ENCODE measurements at regions not wholly inside any gene's neighbourhood (a gene's known extent, or its start where the extent isn't known, plus 50 kb on each side); places are given as distances from the start of the nearest gene placed in this dataset.

DNA sequence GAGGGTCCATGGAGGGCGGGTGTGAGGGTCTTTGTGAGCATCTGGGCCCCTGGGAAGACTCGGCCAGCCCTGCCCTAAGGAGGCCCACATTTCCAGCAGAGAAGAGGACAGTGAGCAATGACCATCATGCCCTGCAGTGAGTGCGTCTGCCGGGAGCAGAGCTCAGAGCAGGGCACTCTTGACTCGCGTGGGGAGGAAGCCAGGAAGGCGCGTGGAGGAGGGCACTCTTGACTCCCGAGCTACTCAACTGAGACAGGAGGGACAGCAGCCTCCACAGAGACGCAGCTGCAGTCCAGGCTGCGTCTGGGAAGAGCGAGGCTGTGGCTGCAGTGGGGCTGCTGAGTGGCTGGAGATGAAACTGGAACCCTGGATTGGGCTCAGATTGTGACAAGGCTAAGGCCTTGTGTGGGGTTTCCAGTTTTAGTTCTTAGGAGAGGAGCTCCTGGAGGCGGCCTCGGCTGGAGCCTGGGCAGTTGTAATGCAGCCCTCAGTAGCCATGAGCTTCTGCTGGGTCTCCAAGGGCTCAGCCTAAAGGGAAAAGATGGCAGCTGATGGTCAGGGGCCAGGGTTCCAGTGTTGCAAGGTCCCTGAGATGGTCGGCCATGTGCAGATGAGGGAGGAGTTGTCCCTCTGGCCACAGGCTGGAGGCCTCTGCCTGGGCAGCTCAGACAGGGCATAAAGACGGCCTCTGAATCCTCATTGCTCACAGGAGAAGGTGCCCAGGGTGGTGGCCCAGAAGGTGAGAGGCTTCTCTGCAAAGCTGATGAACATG, 264.7 kb upstream of the B3GAT1 start (continued):
- TF ChIP-seq, protein P1, sequence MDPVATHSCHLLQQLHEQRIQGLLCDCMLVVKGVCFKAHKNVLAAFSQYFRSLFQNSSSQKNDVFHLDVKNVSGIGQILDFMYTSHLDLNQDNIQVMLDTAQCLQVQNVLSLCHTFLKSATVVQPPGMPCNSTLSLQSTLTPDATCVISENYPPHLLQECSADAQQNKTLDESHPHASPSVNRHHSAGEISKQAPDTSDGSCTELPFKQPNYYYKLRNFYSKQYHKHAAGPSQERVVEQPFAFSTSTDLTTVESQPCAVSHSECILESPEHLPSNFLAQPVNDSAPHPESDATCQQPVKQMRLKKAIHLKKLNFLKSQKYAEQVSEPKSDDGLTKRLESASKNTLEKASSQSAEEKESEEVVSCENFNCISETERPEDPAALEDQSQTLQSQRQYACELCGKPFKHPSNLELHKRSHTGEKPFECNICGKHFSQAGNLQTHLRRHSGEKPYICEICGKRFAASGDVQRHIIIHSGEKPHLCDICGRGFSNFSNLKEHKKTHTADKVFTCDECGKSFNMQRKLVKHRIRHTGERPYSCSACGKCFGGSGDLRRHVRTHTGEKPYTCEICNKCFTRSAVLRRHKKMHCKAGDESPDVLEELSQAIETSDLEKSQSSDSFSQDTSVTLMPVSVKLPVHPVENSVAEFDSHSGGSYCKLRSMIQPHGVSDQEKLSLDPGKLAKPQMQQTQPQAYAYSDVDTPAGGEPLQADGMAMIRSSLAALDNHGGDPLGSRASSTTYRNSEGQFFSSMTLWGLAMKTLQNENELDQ (tag by site-specific recombination; IDR thresholded peaks at IDR 0.05; ENCODE audit: low read depth): no peak
- no peak for TF ChIP-seq ZNF558 (tag by site-specific recombination; IDR thresholded peaks at IDR 0.05)
- TF ChIP-seq ZNF837 (tag by site-specific recombination; IDR thresholded peaks at IDR 0.05): no peak
- TF ChIP-seq, protein P2, sequence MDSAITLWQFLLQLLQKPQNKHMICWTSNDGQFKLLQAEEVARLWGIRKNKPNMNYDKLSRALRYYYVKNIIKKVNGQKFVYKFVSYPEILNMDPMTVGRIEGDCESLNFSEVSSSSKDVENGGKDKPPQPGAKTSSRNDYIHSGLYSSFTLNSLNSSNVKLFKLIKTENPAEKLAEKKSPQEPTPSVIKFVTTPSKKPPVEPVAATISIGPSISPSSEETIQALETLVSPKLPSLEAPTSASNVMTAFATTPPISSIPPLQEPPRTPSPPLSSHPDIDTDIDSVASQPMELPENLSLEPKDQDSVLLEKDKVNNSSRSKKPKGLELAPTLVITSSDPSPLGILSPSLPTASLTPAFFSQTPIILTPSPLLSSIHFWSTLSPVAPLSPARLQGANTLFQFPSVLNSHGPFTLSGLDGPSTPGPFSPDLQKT (IDR thresholded peaks at IDR 0.05; ENCODE audit: borderline replicate concordance, low read depth, low read length): no peak
- no peak for TF ChIP-seq ZNF169 (tag by site-specific recombination; IDR thresholded peaks at IDR 0.05)
- no peak for TF ChIP-seq ZNF311 (tag by site-specific recombination; IDR thresholded peaks at IDR 0.05; ENCODE audit: borderline replicate concordance)
- no peak for TF ChIP-seq MEIS1 (CRISPR knock-in tag; IDR thresholded peaks at IDR 0.05; ENCODE audit: borderline replicate concordance)
- TF ChIP-seq ZNF239 (tag by site-specific recombination; IDR thresholded peaks at IDR 0.05): no peak
- TF ChIP-seq GLIS2 (tag by site-specific recombination; IDR thresholded peaks at IDR 0.05): no peak
- TF ChIP-seq ZNF416 (tag by site-specific recombination; IDR thresholded peaks at IDR 0.05): no peak
- TF ChIP-seq ZNF114 (tag by site-specific recombination; IDR thresholded peaks at IDR 0.05): no peak
- TF ChIP-seq OVOL3 (tag by site-specific recombination; IDR thresholded peaks at IDR 0.05): no peak
- TF ChIP-seq ZNF366 (tag by site-specific recombination; conservative IDR thresholded peaks at IDR 0.05): no peak
- TF ChIP-seq ZBTB17 (tag by site-specific recombination; IDR thresholded peaks at IDR 0.05): no peak
- TF ChIP-seq YY1 (tag by site-specific recombination; IDR thresholded peaks at IDR 0.05): no peak

DNA sequence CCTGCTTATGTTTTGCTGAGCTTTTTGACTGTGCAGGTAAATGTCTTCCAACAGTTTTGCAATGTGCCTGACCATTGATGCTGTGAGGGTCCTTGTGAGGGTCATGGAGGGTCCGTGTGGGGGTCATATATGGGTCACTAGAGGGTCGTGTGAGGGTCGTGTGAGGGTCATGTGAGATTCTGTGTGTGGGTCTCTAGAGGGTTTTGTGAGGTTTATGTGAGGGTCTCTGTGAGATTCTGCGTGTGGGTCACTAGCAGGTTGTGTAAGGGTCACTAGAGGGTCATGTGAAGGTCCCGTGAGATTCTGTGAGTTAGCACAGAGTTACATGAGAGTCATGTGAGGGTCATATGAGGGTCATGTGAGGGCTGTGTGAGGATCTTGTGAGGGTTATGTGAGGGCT, 263.9 kb upstream of the B3GAT1 start:
- no peak overlapping the region for H3K4me3 ChIP-seq (ENCODE audit: low read depth, low read length)
- no peaks in the 10 kb centered on the region for H3K4me1 ChIP-seq (ENCODE audit: control insufficient read depth, insufficient read depth, low read length)
- ChIA-PET CTCF (no interaction called here), POLR2A (no interaction called here)
- H3K36me3 ChIP-seq (ENCODE audit: control insufficient read depth in 2 of 2, insufficient read depth in 1 of 2, low read length in 2 of 2): no peaks in the 10 kb centered on the region
- no peak overlapping the region for H3K27ac ChIP-seq (ENCODE audit: extremely low read depth, low read depth, low read length)
- no peaks in the 10 kb centered on the region for H3K9me3 ChIP-seq (ENCODE audit: control insufficient read depth, insufficient read depth, low read depth, low read length)
- TF ChIP-seq ZFHX2 (tag by site-specific recombination; conservative IDR thresholded peaks at IDR 0.05) (no peak), ZFP69B (tag by site-specific recombination; IDR thresholded peaks at IDR 0.05) (no peak), ZNF140 (tag by site-specific recombination; IDR thresholded peaks at IDR 0.05) (no peak), KLF8 (tag by site-specific recombination; IDR thresholded peaks at IDR 0.05) (no peak), ZNF391 (tag by site-specific recombination; IDR thresholded peaks at IDR 0.05; ENCODE audit: borderline replicate concordance, low read depth) (no peak), OVOL3 (tag by site-specific recombination; IDR thresholded peaks at IDR 0.05) (no peak), ZNF121 (tag by site-specific recombination; IDR thresholded peaks at IDR 0.05) (no peak)
- TF ChIP-seq, protein P3, sequence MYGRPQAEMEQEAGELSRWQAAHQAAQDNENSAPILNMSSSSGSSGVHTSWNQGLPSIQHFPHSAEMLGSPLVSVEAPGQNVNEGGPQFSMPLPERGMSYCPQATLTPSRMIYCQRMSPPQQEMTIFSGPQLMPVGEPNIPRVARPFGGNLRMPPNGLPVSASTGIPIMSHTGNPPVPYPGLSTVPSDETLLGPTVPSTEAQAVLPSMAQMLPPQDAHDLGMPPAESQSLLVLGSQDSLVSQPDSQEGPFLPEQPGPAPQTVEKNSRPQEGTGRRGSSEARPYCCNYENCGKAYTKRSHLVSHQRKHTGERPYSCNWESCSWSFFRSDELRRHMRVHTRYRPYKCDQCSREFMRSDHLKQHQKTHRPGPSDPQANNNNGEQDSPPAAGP (tag by site-specific recombination; IDR thresholded peaks at IDR 0.05): no peak
- TF ChIP-seq, protein P4, sequence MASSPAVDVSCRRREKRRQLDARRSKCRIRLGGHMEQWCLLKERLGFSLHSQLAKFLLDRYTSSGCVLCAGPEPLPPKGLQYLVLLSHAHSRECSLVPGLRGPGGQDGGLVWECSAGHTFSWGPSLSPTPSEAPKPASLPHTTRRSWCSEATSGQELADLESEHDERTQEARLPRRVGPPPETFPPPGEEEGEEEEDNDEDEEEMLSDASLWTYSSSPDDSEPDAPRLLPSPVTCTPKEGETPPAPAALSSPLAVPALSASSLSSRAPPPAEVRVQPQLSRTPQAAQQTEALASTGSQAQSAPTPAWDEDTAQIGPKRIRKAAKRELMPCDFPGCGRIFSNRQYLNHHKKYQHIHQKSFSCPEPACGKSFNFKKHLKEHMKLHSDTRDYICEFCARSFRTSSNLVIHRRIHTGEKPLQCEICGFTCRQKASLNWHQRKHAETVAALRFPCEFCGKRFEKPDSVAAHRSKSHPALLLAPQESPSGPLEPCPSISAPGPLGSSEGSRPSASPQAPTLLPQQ (tag by site-specific recombination; IDR thresholded peaks at IDR 0.05): no peak
- TF ChIP-seq, protein P5, sequence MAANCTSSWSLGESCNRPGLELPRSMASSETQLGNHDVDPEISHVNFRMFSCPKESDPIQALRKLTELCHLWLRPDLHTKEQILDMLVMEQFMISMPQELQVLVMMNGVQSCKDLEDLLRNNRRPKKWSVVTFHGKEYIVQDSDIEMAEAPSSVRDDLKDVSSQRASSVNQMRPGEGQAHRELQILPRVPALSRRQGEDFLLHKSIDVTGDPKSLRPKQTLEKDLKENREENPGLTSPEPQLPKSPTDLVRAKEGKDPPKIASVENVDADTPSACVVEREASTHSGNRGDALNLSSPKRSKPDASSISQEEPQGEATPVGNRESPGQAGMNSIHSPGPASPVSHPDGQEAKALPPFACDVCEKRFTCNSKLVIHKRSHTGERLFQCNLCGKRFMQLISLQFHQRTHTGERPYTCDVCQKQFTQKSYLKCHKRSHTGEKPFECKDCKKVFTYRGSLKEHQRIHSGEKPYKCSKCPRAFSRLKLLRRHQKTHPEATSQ (tag by site-specific recombination; IDR thresholded peaks at IDR 0.05): no peak
- TF ChIP-seq, protein P6, sequence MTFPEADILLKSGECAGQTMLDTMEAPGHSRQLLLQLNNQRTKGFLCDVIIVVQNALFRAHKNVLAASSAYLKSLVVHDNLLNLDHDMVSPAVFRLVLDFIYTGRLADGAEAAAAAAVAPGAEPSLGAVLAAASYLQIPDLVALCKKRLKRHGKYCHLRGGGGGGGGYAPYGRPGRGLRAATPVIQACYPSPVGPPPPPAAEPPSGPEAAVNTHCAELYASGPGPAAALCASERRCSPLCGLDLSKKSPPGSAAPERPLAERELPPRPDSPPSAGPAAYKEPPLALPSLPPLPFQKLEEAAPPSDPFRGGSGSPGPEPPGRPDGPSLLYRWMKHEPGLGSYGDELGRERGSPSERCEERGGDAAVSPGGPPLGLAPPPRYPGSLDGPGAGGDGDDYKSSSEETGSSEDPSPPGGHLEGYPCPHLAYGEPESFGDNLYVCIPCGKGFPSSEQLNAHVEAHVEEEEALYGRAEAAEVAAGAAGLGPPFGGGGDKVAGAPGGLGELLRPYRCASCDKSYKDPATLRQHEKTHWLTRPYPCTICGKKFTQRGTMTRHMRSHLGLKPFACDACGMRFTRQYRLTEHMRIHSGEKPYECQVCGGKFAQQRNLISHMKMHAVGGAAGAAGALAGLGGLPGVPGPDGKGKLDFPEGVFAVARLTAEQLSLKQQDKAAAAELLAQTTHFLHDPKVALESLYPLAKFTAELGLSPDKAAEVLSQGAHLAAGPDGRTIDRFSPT (tag by site-specific recombination; IDR thresholded peaks at IDR 0.05): no peak

All from HEK293 (cell line).